ENCODE measurements at regions not wholly inside any gene's neighbourhood (a gene's known extent, or its start where the extent isn't known, plus 50 kb on each side); places are given as distances from the start of the nearest gene placed in this dataset.

DNA sequence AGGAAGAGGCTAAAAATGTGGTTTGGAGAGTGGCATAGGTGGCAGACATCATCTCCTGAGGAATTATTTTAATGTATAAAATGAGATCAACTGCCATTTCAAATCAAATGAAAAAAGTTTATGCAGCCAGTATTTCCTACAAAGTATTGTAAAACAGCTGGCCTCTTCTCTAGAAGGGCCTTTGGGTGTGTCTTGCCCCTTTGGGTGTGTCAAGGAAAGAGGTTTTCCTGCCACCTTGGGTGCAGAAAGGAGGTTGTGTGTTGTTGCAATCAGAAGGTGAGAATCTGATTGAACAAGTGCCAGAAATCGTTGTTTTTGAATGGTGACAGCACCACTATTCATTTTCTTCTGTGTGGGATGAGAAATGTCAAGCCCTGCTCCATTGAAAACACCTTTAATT is 127.4 kb downstream of the RMI1 start:
- Histone ChIP-seq H3K27me3 (ENCODE audit: control insufficient read depth, insufficient read depth, low read length) (peaks cover 13% of the 10 kb centered on the region), H2BK120ac (ENCODE audit: low read depth, low read length) (no peak overlapping the region), H2AK5ac (ENCODE audit: low read depth, low read length) (no peak overlapping the region), H3K4me3 (ENCODE audit: insufficient read depth, low read depth, low read length) (no peak overlapping the region), H4K8ac (ENCODE audit: low read depth in 2 of 2, low read length in 2 of 2) (no peak overlapping the region), H2AFZ (replicated peaks; ENCODE audit: low read length, poor library complexity) (no peak overlapping the region), H2BK20ac (ENCODE audit: low read depth, low read length) (no peak overlapping the region), H3K9me1 (ENCODE audit: insufficient read depth, low read length) (no peaks in the 10 kb centered on the region), H3K4me2 (ENCODE audit: low read depth, low read length) (no peak overlapping the region), H3K36me3 (ENCODE audit: control insufficient read depth, insufficient read depth, low read length) (no peaks in the 10 kb centered on the region), H3K4me1 (ENCODE audit: control insufficient read depth, insufficient read depth, low read length) (no peaks in the 10 kb centered on the region), H3K56ac (ENCODE audit: extremely low read depth, insufficient read depth, low read length) (no peak overlapping the region), H3K79me1 (ENCODE audit: low read depth in 1 of 2, low read length in 2 of 2) (no peaks in the 10 kb centered on the region), H4K5ac (ENCODE audit: low read depth, low read length) (no peak overlapping the region), H4K20me1 (ENCODE audit: insufficient read depth, low read length) (no peaks in the 10 kb centered on the region), H3K27ac (ENCODE audit: insufficient read depth, low read length) (no peak overlapping the region), H2AK9ac (replicated peaks; ENCODE audit: low read depth, low read length, poor library complexity) (no peak overlapping the region), H4K91ac (ENCODE audit: insufficient read depth, low read depth, low read length) (no peak overlapping the region), H3K18ac (ENCODE audit: low read depth, low read length) (no peak overlapping the region), H2BK15ac (ENCODE audit: low read depth, low read length) (no peak overlapping the region), H3K9me3 (ENCODE audit: control insufficient read depth, insufficient read depth, low read length) (no peaks in the 10 kb centered on the region), H3K4ac (ENCODE audit: low read depth, low read length) (no peak overlapping the region), H3K14ac (replicated peaks; ENCODE audit: low read depth, low read length) (no peak overlapping the region), H3K23ac (ENCODE audit: low read depth, low read length) (no peak overlapping the region), H3K9ac (ENCODE audit: low read depth, low read length) (no peak overlapping the region), H2BK5ac (ENCODE audit: low read depth, low read length, poor library complexity, severe bottlenecking) (no peak overlapping the region)
- dilution Hi-C loops (cut with HindIII; ENCODE audit: low sequenced_read_pairs, unreplicated experiment) (no loop called here), intact Hi-C loops (cut with micrococcal nuclease) (loop anchor here (10.0 kb wide), 1 partner anchor 47 kb away; no protein-coding TSS in a partner anchor), in situ Hi-C loops (cut with MboI; ENCODE audit: low sequenced_read_pairs) (no loop called here)
- no peak for DNase-seq
- CTCF ChIA-PET, result no interaction called here
- no peak for ATAC-seq (ENCODE audit: low read depth)
- WGBS, 2 experiments (ENCODE audit: extremely low coverage in 2 of 2, insufficient read length in 1 of 2), result no CpG with 5 or more reads among the region's 1 CpG
- POLR2A ChIA-PET (ENCODE audit: unreplicated experiment), result no interaction called here
- BruUV-seq (replicated peaks), result no TSS peak
- TF ChIP-seq POLR2A (IDR thresholded peaks at IDR 0.05; ENCODE audit: low read depth, low read length) (no peak), NFE2L2 (IDR thresholded peaks at IDR 0.05; ENCODE audit: low read depth, low read length) (no peak), MXI1 (IDR thresholded peaks at IDR 0.05; ENCODE audit: borderline replicate concordance, low read depth, low read length) (no peak), FOS (IDR thresholded peaks at IDR 0.05; ENCODE audit: low read depth, low read length) (no peak), SMC3 (IDR thresholded peaks at IDR 0.05; ENCODE audit: low read depth, low read length) (no peak), BHLHE40 (IDR thresholded peaks at IDR 0.05; ENCODE audit: low read depth, low read length) (no peak)
- TF ChIP-seq, protein P1, sequence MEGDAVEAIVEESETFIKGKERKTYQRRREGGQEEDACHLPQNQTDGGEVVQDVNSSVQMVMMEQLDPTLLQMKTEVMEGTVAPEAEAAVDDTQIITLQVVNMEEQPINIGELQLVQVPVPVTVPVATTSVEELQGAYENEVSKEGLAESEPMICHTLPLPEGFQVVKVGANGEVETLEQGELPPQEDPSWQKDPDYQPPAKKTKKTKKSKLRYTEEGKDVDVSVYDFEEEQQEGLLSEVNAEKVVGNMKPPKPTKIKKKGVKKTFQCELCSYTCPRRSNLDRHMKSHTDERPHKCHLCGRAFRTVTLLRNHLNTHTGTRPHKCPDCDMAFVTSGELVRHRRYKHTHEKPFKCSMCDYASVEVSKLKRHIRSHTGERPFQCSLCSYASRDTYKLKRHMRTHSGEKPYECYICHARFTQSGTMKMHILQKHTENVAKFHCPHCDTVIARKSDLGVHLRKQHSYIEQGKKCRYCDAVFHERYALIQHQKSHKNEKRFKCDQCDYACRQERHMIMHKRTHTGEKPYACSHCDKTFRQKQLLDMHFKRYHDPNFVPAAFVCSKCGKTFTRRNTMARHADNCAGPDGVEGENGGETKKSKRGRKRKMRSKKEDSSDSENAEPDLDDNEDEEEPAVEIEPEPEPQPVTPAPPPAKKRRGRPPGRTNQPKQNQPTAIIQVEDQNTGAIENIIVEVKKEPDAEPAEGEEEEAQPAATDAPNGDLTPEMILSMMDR (conservative IDR thresholded peaks at IDR 0.05; ENCODE audit: low read depth, low read length), result no peak
